Loucy (cell line): ENCODE measurements at regions not wholly inside any gene's neighbourhood (a gene's known extent, or its start where the extent isn't known, plus 50 kb on each side); places are given as distances from the start of the nearest gene placed in this dataset.

ENCODE experiments used
- EZH2phosphoT487 ChIP-seq: fragments of 200-600 bp; IDR thresholded peaks from 2 replicates; pipeline ENCODE4 v1.6.1; 2018; ENCODE audit warnings: antibody characterized with exemption, mild to moderate bottlenecking, moderate library complexity, borderline replicate concordance
- TF ChIP-seq, protein P1 (sequence below): fragments of 200-600 bp; sonication (generic); conservative IDR thresholded peaks from 2 replicates; pipeline ENCODE4 v1.5.1; 2014; ENCODE audit warnings: mild to moderate bottlenecking, antibody characterized with exemption, low read length

DNA sequence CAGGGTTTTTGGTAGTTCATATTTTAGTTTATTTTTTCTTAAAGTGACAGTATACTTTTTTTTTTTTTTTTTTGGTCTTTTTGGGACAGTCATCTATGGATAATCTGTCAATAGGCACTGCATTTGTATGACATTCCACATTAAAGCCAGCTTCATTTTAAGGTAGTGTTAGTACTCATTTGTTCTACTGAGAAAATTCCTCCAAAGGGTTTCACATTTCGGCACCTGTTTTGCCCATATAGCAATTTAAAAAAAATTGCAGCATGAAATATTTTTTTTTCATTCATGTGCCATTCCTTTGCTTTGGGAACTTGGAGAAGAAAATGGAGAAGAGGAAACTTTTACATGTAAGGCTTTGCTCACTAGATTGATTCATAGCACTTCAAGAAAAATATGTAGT lies 276.3 kb upstream of the TCF4 start:
- TF ChIP-seq, protein P1, sequence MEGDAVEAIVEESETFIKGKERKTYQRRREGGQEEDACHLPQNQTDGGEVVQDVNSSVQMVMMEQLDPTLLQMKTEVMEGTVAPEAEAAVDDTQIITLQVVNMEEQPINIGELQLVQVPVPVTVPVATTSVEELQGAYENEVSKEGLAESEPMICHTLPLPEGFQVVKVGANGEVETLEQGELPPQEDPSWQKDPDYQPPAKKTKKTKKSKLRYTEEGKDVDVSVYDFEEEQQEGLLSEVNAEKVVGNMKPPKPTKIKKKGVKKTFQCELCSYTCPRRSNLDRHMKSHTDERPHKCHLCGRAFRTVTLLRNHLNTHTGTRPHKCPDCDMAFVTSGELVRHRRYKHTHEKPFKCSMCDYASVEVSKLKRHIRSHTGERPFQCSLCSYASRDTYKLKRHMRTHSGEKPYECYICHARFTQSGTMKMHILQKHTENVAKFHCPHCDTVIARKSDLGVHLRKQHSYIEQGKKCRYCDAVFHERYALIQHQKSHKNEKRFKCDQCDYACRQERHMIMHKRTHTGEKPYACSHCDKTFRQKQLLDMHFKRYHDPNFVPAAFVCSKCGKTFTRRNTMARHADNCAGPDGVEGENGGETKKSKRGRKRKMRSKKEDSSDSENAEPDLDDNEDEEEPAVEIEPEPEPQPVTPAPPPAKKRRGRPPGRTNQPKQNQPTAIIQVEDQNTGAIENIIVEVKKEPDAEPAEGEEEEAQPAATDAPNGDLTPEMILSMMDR = no peak
- no peak for TF ChIP-seq EZH2phosphoT487
